ENCODE measurements at regions not wholly inside any gene's neighbourhood (a gene's known extent, or its start where the extent isn't known, plus 50 kb on each side); places are given as distances from the start of the nearest gene placed in this dataset.

DNA sequence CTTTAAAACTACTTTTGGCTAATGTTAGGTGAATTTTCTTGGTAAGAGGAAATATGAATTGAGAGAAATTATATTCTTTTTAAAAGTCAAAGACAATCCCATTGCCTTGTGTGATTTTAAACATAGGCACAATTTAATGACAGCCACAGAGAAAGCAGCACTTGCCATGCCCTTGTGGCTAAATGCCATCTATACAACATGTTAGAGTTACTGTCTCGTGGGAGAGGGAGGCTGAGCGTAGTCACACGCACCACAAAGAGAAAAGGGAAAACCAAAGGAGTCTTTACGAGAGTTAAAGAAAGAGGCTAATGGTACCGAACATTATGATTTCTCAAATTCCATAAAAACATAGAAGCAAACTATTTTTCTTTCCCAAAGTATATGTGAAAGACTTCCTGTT, 537.9 kb downstream of the PTPRC start:
- TF ChIP-seq, protein P1, sequence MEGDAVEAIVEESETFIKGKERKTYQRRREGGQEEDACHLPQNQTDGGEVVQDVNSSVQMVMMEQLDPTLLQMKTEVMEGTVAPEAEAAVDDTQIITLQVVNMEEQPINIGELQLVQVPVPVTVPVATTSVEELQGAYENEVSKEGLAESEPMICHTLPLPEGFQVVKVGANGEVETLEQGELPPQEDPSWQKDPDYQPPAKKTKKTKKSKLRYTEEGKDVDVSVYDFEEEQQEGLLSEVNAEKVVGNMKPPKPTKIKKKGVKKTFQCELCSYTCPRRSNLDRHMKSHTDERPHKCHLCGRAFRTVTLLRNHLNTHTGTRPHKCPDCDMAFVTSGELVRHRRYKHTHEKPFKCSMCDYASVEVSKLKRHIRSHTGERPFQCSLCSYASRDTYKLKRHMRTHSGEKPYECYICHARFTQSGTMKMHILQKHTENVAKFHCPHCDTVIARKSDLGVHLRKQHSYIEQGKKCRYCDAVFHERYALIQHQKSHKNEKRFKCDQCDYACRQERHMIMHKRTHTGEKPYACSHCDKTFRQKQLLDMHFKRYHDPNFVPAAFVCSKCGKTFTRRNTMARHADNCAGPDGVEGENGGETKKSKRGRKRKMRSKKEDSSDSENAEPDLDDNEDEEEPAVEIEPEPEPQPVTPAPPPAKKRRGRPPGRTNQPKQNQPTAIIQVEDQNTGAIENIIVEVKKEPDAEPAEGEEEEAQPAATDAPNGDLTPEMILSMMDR (tag by site-specific recombination; IDR thresholded peaks at IDR 0.05) = no peak
- TF ChIP-seq ZNF114 (tag by site-specific recombination; IDR thresholded peaks at IDR 0.05) (no peak), ZNF416 (tag by site-specific recombination; IDR thresholded peaks at IDR 0.05) (no peak), IKZF3 (tag by site-specific recombination; IDR thresholded peaks at IDR 0.05) (no peak), ZNF311 (tag by site-specific recombination; IDR thresholded peaks at IDR 0.05; ENCODE audit: borderline replicate concordance) (no peak), ZFP37 (tag by site-specific recombination; IDR thresholded peaks at IDR 0.05) (no peak), EGR2 (tag by site-specific recombination; IDR thresholded peaks at IDR 0.05; ENCODE audit: low read depth) (no peak)
- TF ChIP-seq, protein P2, sequence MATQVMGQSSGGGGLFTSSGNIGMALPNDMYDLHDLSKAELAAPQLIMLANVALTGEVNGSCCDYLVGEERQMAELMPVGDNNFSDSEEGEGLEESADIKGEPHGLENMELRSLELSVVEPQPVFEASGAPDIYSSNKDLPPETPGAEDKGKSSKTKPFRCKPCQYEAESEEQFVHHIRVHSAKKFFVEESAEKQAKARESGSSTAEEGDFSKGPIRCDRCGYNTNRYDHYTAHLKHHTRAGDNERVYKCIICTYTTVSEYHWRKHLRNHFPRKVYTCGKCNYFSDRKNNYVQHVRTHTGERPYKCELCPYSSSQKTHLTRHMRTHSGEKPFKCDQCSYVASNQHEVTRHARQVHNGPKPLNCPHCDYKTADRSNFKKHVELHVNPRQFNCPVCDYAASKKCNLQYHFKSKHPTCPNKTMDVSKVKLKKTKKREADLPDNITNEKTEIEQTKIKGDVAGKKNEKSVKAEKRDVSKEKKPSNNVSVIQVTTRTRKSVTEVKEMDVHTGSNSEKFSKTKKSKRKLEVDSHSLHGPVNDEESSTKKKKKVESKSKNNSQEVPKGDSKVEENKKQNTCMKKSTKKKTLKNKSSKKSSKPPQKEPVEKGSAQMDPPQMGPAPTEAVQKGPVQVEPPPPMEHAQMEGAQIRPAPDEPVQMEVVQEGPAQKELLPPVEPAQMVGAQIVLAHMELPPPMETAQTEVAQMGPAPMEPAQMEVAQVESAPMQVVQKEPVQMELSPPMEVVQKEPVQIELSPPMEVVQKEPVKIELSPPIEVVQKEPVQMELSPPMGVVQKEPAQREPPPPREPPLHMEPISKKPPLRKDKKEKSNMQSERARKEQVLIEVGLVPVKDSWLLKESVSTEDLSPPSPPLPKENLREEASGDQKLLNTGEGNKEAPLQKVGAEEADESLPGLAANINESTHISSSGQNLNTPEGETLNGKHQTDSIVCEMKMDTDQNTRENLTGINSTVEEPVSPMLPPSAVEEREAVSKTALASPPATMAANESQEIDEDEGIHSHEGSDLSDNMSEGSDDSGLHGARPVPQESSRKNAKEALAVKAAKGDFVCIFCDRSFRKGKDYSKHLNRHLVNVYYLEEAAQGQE (tag by site-specific recombination; IDR thresholded peaks at IDR 0.05) = no peak
- TF ChIP-seq, protein P3, sequence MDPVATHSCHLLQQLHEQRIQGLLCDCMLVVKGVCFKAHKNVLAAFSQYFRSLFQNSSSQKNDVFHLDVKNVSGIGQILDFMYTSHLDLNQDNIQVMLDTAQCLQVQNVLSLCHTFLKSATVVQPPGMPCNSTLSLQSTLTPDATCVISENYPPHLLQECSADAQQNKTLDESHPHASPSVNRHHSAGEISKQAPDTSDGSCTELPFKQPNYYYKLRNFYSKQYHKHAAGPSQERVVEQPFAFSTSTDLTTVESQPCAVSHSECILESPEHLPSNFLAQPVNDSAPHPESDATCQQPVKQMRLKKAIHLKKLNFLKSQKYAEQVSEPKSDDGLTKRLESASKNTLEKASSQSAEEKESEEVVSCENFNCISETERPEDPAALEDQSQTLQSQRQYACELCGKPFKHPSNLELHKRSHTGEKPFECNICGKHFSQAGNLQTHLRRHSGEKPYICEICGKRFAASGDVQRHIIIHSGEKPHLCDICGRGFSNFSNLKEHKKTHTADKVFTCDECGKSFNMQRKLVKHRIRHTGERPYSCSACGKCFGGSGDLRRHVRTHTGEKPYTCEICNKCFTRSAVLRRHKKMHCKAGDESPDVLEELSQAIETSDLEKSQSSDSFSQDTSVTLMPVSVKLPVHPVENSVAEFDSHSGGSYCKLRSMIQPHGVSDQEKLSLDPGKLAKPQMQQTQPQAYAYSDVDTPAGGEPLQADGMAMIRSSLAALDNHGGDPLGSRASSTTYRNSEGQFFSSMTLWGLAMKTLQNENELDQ (tag by site-specific recombination; IDR thresholded peaks at IDR 0.05; ENCODE audit: low read depth) = no peak
- TF ChIP-seq, protein P4, sequence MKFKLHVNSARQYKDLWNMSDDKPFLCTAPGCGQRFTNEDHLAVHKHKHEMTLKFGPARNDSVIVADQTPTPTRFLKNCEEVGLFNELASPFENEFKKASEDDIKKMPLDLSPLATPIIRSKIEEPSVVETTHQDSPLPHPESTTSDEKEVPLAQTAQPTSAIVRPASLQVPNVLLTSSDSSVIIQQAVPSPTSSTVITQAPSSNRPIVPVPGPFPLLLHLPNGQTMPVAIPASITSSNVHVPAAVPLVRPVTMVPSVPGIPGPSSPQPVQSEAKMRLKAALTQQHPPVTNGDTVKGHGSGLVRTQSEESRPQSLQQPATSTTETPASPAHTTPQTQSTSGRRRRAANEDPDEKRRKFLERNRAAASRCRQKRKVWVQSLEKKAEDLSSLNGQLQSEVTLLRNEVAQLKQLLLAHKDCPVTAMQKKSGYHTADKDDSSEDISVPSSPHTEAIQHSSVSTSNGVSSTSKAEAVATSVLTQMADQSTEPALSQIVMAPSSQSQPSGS (tag by site-specific recombination; IDR thresholded peaks at IDR 0.05; ENCODE audit: low read depth) = no peak
- TF ChIP-seq, protein P5, sequence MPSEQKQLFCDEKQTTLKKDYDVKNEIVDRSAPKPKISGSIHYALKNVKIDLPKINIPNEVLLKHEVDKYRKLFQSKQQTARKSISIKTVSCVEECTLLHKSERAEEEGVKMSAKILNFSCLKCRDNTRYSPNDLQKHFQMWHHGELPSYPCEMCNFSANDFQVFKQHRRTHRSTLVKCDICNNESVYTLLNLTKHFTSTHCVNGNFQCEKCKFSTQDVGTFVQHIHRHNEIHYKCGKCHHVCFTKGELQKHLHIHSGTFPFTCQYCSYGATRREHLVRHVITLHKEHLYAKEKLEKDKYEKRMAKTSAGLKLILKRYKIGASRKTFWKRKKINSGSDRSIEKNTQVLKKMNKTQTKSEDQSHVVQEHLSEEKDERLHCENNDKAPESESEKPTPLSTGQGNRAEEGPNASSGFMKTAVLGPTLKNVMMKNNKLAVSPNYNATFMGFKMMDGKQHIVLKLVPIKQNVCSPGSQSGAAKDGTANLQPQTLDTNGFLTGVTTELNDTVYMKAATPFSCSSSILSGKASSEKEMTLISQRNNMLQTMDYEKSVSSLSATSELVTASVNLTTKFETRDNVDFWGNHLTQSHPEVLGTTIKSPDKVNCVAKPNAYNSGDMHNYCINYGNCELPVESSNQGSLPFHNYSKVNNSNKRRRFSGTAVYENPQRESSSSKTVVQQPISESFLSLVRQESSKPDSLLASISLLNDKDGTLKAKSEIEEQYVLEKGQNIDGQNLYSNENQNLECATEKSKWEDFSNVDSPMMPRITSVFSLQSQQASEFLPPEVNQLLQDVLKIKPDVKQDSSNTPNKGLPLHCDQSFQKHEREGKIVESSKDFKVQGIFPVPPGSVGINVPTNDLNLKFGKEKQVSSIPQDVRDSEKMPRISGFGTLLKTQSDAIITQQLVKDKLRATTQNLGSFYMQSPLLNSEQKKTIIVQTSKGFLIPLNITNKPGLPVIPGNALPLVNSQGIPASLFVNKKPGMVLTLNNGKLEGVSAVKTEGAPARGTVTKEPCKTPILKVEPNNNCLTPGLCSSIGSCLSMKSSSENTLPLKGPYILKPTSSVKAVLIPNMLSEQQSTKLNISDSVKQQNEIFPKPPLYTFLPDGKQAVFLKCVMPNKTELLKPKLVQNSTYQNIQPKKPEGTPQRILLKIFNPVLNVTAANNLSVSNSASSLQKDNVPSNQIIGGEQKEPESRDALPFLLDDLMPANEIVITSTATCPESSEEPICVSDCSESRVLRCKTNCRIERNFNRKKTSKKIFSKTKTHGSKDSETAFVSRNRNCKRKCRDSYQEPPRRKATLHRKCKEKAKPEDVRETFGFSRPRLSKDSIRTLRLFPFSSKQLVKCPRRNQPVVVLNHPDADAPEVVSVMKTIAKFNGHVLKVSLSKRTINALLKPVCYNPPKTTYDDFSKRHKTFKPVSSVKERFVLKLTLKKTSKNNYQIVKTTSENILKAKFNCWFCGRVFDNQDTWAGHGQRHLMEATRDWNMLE (tag by site-specific recombination; conservative IDR thresholded peaks at IDR 0.05; ENCODE audit: low read depth) = no peak
- TF ChIP-seq, protein P6, sequence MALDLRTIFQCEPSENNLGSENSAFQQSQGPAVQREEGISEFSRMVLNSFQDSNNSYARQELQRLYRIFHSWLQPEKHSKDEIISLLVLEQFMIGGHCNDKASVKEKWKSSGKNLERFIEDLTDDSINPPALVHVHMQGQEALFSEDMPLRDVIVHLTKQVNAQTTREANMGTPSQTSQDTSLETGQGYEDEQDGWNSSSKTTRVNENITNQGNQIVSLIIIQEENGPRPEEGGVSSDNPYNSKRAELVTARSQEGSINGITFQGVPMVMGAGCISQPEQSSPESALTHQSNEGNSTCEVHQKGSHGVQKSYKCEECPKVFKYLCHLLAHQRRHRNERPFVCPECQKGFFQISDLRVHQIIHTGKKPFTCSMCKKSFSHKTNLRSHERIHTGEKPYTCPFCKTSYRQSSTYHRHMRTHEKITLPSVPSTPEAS (tag by site-specific recombination; IDR thresholded peaks at IDR 0.05) = no peak

All from HEK293 (cell line).